ENCODE measurements at regions not wholly inside any gene's neighbourhood (a gene's known extent, or its start where the extent isn't known, plus 50 kb on each side); places are given as distances from the start of the nearest gene placed in this dataset.

DNA sequence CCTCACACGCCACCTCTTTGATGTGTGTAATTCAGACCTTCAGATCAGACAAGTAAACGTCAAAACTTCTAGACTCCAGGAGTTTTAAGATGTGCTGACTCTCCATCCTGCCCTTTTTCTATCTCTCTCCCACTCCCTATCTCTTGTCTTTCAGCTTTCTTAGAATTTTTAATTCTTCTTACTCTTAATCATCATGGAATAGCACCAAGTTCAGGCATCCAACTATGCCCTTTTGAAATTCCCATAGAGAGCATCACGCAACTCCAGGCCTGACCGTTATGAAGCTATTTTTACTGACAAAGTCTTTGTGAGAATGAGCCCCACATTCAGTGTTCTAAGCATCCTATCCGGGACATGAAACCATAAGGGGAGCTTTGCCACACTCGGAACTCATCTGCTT, 62.6 kb downstream of the CTAGE1 start:
- TF ChIP-seq, protein P1, sequence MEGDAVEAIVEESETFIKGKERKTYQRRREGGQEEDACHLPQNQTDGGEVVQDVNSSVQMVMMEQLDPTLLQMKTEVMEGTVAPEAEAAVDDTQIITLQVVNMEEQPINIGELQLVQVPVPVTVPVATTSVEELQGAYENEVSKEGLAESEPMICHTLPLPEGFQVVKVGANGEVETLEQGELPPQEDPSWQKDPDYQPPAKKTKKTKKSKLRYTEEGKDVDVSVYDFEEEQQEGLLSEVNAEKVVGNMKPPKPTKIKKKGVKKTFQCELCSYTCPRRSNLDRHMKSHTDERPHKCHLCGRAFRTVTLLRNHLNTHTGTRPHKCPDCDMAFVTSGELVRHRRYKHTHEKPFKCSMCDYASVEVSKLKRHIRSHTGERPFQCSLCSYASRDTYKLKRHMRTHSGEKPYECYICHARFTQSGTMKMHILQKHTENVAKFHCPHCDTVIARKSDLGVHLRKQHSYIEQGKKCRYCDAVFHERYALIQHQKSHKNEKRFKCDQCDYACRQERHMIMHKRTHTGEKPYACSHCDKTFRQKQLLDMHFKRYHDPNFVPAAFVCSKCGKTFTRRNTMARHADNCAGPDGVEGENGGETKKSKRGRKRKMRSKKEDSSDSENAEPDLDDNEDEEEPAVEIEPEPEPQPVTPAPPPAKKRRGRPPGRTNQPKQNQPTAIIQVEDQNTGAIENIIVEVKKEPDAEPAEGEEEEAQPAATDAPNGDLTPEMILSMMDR (IDR thresholded peaks at IDR 0.05) = no peak
- no peak for TF ChIP-seq POLR2A (IDR thresholded peaks at IDR 0.05)

All from transverse colon (tissue), 3 donors.